Progenitor cell of endocrine pancreas (in vitro differentiated cells): ENCODE measurements at regions not wholly inside any gene's neighbourhood (a gene's known extent, or its start where the extent isn't known, plus 50 kb on each side); places are given as distances from the start of the nearest gene placed in this dataset.

Experiments used
- DNase-seq: peaks from one replicate; pipeline ENCODE4 v3.0.0; 2021; ENCODE audit warnings: low spot score; ENCODE audit not compliant: unreplicated experiment
- H3K27ac Mint-ChIP-seq: 2 replicates; pipeline ENCODE4 v1.8.0; 2021; ENCODE audit warnings: mild to moderate bottlenecking, moderate library complexity, mixed read lengths
- H3K27me3 Mint-ChIP-seq: 2 replicates; pipeline ENCODE4 v1.8.0; 2021; ENCODE audit warnings: mixed read lengths
- H3K36me3 Mint-ChIP-seq: 2 replicates; pipeline ENCODE4 v1.8.0; 2022; ENCODE audit warnings: mixed read lengths; ENCODE audit not compliant: insufficient read depth
- H3K4me1 Mint-ChIP-seq: 2 replicates; pipeline ENCODE4 v1.8.0; 2021; ENCODE audit warnings: low read depth, mixed read lengths
- H3K4me3 Mint-ChIP-seq: 2 replicates; pipeline ENCODE4 v1.8.0; 2021; ENCODE audit warnings: low read depth, mild to moderate bottlenecking, moderate library complexity, mixed read lengths
- H3K9me3 Mint-ChIP-seq: 2 replicates; pipeline ENCODE4 v1.8.0; 2021; ENCODE audit warnings: low read depth, mixed read lengths
- CTCF ChIP-seq: fragments of 200-600 bp; sonication (generic); IDR thresholded peaks from one replicate; pipeline ENCODE4 v1.5.0; 2021; ENCODE audit warnings: antibody characterized with exemption, mild to moderate bottlenecking; ENCODE audit not compliant: unreplicated experiment

- Mint-ChIP-seq H3K9me3 (no peaks in the 10 kb centered on the region), H3K4me1 (peaks cover 5% of the 10 kb centered on the region), H3K4me3 (no peak overlapping the region), H3K27me3 (no peaks in the 10 kb centered on the region), H3K27ac (peak overlapping the region; percentile 80), H3K36me3 (peaks cover 14% of the 10 kb centered on the region)
- DNase-seq: no peak
- no peak for TF ChIP-seq CTCF
Measured at GRCh38 chr12:124402248-124403066, 107.6 kb downstream of the RFLNA start.

GRCh38 chr12:124401704-124402221, 106.9 kb downstream of the RFLNA start:
- no peaks in the 10 kb centered on the region for H3K9me3 Mint-ChIP-seq
- H3K27me3 Mint-ChIP-seq: no peaks in the 10 kb centered on the region
- no peak overlapping the region for H3K4me3 Mint-ChIP-seq
- no peak for DNase-seq
- peak overlapping the region; percentile 62 for H3K27ac Mint-ChIP-seq
- peaks cover 11% of the 10 kb centered on the region for H3K36me3 Mint-ChIP-seq
- peaks cover 5% of the 10 kb centered on the region for H3K4me1 Mint-ChIP-seq
- no peak for TF ChIP-seq CTCF

- DNase-seq: no peak
- H3K9me3 Mint-ChIP-seq: no peaks in the 10 kb centered on the region
- H3K27me3 Mint-ChIP-seq: no peaks in the 10 kb centered on the region
- H3K4me3 Mint-ChIP-seq: no peak overlapping the region
- no peak overlapping the region for H3K27ac Mint-ChIP-seq
- no peak for TF ChIP-seq CTCF
- H3K36me3 Mint-ChIP-seq: peaks cover 14% of the 10 kb centered on the region
- peaks cover 5% of the 10 kb centered on the region for H3K4me1 Mint-ChIP-seq
Measured at GRCh38 chr12:124400124-124400523, 105.2 kb downstream of the RFLNA start.

DNA sequence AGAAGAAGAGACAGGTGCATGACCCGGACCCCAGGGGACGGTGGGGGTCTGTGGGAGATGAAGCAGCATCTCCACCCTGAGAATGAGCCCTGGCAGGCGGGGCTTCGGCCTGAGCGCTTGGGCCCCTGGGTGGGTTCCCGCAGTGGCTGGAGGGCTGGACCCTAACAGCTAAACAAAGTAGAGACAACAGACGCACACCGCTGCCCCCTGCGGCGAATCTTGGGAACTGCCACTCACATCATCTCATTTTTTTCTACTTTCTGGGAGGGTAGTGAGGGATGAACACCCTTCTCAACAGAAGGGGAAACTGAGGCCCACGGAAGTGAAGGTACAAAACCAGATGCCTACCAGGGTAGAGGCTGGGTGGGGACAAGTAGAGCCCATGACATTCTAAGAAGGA, 104.7 kb downstream of the RFLNA start:
- TF ChIP-seq CTCF: peak; percentile 67
- no peak for DNase-seq
- no peak overlapping the region for H3K27ac Mint-ChIP-seq
- peaks cover 14% of the 10 kb centered on the region for H3K36me3 Mint-ChIP-seq
- no peak overlapping the region for H3K4me3 Mint-ChIP-seq
- H3K4me1 Mint-ChIP-seq: peaks cover 5% of the 10 kb centered on the region
- H3K9me3 Mint-ChIP-seq: no peaks in the 10 kb centered on the region
- H3K27me3 Mint-ChIP-seq: no peaks in the 10 kb centered on the region

DNA sequence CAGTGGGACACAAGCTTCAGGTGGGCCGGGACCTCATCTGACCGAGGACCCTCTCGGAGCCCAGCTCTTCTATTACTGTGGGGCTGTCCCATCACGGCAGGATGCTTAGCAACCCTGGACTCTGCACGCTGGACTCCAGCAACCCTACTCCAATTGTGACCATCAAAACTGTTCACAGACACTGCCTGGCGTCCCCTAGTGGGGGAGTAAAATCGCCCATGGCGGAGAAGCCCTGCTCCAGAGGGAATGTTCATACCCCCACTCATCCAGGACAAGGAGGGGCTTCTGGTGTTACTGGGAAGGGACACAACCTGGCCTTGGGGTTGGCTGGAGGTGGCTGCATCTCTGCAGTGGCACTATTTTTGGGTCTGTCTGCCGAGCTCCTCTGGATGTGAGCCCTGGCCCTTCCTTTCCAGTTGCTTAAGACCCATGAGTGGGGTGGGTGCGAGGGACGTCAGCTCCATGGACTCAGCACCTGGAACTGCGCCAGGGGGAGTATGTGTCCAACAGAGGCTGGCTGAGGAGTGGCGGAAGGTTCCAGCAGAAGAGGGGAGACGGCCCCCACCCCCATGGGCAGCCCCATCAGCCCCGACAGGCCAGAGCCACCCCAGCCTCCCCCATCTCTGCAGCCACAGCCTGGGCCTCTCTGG, 103.8 kb downstream of the RFLNA start:
- H3K9me3 Mint-ChIP-seq: no peaks in the 10 kb centered on the region
- H3K36me3 Mint-ChIP-seq: peaks cover 15% of the 10 kb centered on the region
- H3K4me1 Mint-ChIP-seq: peaks cover 5% of the 10 kb centered on the region
- TF ChIP-seq CTCF: no peak
- no peaks in the 10 kb centered on the region for H3K27me3 Mint-ChIP-seq
- no peak overlapping the region for H3K4me3 Mint-ChIP-seq
- DNase-seq: no peak
- no peak overlapping the region for H3K27ac Mint-ChIP-seq
